DMS114 treated with DMSO at 0.1 percent for 48 hours (cell line): ENCODE measurements at regions not wholly inside any gene's neighbourhood (a gene's known extent, or its start where the extent isn't known, plus 50 kb on each side); places are given as distances from the start of the nearest gene placed in this dataset.

Source experiments
- DNase-seq: peaks from one replicate; lab custom pipeline; 2025; ENCODE audit not compliant: unreplicated experiment; lab: John Stamatoyannopoulos, UW

DNA sequence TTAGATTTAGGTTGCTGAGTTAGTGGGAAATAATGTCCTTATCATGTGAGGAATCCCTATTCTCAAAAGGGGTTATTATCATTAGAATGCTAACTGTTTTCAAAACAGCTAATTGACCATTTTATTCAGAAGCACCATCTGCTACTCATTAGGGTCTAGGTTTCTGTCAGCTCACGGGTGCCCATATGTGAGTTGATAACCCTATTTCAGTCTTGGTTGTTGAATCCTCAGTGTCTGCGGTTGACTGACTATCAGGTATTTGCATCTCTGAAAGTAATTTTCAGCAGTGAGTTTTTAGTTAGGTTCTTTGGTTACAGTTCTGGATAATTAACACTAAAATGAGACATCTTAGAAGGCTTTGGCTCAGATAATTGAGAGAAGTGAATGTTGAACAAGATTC is 1404.0 kb downstream of the AACS start:
- DNase-seq: no peak

DNA sequence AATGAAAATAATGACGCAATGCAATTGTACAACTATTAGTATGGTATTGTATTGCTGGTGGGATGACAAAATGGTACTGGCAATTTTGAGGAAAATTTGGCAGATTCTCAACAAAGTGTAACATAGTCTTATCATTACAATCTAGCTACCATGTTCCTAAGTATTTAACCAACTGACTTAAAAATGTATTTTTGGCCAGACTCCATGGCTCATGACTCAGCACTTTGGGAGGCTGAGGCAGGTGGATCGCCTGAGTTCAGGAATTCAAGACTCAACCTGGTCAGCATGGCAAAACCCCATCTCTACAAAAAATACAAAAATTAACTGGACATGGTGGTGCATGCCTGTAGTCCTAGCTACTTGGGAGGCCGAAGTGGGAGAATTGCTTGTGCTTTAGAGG is 1409.5 kb downstream of the AACS start:
- DNase-seq: no peak

DNA sequence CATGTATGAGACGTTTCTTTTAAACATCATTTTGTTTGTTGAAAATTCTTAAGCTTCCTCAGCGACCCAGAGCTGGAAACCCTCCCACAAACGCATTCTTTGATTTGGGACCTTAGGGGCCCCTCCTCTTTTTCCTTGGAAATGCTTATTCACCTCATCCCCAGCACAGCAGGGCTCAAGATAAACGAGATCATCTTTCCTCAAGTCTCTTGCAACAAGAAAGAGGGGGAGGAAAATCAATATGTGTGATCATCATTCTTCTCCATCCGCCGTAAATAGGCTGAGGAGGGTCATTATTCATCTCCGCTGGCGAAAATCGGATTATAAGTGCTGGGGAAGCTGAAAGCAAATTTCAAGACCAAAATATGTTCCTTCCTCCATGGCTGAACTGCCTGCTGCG is 1415.2 kb downstream of the AACS start:
- no peak for DNase-seq

DNA sequence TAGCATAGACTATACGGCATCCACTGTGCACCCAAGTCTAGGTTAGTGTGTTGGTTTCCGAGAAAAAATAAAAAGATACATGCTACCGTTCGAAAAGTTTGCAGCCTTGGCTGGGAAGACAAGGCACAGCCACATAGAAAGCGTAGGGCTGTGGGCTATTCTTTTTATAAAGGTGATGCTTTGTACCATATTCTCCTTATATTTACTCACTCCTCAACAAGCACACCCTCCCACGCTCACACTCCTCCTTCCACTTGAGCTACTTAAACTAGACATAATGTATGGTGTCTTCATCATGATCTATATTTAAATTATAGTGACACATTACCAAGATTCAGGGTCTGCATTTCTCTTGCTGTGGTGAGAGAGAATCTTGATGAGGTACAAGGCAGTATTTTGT is 1416.5 kb downstream of the AACS start:
- no peak for DNase-seq

DNA sequence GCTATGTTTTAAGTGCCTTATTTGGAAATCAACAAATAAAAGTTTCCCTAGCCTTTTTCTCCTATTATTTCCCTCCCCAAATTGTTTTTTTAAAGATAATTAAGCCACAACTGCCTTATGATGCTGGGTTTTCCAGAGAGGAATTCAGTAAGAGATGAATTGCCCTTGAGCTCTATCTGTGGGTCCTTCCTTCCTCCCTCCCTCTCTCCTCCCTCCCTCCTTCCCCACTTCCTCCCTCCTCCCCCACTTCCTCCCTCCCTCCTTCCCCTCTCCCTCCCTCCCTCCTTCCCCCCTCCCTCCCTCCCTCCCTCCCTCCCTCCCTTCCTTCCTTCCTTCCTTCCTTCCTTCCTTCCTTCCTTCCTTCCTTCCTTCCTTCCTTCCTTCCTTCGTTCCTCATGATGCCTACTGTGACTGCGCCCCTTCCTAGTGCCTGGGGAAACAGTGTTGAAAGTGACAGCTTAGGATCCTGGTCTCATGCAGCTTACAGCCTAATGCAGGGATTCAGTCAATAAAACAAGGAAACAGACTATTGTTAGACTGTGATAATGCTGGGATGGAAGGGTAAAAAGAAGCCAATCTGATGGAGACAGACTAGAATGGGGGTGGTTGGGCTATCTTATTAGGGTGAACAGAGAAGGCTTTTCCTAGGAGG is 1417.1 kb downstream of the AACS start:
- DNase-seq: no peak

DNA sequence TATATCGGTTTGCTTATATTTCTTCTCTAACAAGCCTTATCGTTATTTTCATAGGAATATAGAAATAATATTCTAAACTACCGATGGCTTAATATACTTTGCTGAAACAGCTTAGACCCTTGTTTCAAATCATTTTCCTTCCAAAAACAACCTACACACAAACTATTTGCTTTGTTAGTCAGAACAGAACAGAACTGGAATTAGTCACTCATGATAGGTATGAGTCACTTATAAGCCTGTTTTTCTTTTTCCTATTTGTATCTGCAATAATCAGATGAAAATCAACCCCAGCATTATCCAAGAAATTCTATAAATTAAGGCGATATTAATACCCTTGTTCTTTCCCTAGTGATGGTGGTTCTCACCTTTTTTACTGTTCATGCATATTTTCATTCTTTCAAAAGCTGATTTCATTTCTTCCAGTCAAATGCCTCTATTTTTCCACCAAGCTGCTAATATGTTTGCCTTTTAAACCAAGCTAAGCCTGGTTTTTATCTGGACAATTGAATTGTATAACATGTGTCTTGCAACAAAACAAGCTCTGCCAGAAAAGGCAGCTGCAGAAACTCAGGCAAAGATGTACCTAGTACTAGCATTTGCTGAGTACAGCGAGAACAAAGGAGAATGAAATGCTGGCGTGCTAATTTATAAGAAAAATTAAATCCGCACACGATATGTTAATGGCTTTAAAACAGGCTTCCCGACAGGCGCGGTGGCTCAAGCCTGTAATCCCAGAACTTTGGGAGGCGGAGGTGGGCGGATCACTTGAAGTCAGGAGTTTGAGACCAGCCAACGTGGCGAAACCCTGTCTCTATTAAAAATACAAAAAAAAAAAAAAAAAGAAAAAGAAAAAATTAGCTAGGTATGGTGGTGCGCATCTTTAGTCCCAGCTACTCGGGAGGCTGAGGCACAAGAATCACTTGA is 1418.2 kb downstream of the AACS start:
- DNase-seq: no peak

DNA sequence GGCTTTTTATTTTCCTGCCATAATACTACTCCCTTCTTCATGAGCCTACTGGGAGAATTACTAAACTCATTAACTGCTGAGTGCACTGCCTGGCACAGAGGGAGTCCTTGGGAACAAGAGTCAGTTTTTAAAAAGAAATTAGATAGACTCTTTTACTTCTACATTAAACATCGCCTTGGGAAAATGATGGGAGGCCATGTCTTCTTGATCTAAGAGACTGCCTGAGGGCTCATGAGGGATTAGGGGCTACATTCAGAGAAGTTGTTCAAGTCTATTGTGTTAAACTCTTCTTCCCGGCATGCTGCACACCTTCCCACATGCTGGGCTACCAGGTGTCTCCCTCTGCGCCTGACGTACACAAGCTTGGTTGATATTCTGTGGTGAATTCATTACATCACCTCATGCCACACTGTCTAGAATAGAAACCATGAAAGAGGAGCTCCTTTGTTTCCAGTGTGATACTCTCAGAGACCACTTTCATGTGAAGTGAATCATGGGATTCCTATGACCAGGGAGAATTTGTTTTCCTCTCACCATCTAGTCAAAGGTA is 1422.3 kb downstream of the AACS start:
- DNase-seq: no peak

DNA sequence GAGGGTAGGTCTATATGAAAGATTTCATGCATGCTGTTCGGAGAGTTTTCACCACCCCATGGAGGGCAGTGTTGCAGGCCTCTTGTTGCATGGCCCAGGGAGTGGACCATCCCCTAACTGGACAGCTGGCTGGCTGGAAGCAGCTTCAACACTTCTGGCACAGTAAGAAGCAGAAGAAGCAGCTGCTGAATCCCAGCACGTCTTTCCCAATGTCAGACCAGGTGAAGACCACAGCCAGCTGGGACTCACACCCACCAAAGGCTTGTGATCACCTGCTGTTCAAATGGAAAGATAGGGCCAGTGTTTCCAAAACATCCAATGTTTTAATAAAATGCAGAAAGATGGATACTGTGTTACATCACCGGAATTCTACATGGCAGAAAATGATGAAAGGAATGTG is 1423.6 kb downstream of the AACS start:
- DNase-seq: no peak

DNA sequence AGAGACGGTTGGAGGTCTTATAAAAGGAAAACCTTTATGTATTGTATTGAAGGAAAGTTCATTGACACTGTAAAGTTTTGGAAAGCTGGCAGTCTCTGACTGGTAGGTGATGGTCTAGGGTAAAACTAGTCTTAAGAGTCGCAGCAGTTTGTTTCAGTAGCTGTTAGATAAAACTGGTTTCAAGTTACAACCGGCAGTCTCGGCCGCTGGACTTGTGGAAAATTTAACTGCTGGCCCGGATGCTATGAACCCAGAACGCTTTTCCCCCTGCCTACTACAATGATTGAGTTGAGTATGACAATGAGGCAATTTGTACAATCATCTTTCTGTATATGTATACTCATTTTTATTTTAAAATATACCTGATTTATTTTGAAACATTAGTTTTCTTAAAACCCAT is 1426.9 kb downstream of the AACS start:
- DNase-seq: no peak

DNA sequence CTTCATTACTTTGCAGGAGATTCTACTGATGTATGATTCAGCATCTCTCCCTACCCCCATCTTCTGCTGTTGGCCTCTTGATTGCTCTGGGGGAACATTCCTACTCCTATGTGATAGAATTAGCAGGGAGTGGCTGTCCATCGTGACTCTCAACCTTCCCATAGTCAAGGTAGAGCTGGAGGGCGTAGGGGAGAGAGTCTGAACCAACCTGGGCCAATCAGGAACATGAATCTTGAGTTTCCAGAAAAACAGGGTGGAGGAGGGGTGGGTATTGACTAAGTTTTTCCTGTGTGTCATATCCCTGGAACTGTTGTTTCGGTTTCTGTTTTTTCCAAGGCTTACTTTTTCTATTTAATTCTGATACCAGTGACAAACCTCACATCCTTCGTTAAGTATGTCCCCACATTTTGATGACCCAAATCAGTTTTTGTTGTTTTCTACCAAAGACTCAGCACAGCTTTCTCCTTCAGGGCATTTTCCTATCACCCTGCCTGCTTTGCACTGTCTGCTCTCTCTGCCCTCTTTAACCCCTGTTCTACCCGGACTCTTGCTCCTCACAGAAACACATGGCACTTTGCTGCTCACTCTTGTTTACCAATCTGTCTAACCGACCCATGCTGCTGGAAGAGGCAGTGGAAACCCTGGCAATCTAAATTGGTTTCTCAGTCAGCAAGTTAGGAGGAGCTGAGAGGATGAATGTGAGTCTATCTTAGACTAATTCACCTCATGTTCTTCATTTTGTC is 1428.3 kb downstream of the AACS start:
- DNase-seq: no peak

DNA sequence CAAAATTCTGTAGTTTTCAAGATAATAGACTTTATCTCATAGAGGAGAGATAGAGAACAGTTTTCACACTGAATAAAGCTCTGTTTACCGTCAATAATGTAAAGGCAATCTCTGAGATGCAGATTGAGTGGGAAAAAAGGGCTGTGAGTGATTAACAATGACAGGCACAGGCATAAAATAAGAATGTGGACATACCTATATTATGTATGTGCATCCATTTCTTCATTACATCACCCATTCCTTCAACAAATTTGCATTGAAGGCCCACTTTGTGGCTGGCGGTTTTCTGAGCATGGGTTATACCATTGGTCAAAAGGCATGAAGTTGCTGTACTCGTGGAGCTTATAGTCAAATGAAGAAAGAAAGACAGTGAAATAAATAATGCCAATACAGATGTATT is 1431.0 kb downstream of the AACS start:
- no peak for DNase-seq

DNA sequence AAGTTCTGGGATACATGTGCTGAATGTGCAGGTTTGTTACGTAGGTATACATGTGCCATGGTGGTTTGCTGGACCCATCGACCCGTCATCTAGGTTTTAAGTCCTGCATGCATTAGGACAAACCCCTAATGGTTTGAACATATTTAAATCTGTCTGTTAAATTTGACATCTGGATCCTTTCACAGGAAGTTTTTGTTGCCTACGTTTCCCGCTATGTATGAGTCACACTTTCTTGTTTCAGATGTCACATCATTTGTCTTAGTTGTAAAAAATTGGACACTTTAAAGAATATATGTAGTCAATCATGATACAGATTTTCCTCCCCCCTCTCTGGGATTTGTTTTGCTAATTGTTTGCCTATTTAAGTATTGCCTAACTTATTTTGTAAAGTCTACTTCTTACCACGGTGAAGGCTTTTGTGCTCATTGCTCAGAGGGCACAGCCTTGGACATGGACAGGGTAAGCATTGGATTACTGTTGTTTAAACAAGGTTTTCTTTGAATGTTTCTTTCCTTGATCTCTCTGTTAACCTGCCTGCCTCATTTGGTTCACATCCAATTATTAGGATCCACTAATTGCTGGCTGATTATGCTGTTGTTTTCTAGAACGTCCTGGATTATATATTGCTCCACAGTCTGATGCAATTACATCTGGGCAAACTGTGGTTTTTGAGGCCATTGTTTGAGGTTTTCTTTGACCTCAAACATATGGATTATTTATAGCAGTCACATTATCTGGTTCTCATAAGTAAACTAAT is 1441.4 kb downstream of the AACS start:
- DNase-seq: no peak

DNA sequence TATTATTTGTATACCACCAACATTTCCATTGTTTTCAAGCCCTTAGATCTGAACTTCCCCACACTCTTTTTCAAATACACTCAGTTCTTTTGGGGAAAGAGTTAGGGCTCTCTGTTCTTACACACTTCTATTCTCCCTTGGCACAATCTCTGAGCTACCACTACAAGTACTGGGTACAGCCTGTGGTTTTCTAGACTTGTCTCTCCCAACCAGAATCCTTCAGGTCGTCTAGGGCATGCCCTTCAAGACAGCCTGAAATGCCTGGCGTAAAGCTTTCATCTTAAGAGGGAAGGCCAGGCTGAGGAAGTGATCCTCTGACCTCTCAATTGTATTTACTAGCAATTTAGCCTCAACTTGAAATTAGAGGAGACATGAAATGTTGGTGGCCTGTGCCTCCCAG is 1442.0 kb downstream of the AACS start:
- no peak for DNase-seq

DNA sequence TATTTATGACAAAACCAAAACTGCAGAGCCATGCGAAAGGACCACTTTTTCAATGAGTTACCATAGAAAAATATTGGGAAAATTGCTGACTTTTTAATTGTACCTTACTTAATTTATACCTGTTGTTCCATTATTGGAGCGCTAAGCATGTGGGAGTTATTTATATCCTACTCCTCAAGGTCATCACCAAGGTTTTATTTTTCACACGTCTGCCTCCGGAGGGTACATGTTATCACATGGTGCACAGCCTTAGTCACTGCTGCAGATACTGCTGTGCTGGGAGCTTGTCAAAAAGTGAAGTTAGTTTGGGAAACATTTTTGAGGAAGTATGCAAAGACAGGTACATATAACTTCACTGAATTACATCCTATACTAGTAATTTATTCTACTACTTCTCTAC is 1444.3 kb downstream of the AACS start:
- DNase-seq: no peak

DNA sequence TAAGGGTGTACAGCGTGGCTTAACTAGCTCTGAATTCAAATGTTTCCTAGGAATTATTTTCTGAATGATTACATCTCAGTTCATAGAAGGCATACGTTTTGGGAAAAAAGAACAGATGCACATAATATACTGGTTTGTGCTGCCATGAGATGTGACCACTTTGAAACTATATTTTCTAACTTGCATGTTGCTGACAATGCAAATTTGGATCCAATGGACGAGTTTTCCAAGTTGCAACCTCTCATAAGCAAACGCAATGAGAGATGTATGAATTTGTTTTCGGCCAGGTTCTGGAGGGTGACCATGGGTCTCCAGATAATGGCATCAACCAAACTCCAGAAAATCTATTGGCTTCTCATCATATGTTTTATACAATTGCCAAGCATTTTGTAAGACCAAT is 1445.4 kb downstream of the AACS start:
- no peak for DNase-seq

DNA sequence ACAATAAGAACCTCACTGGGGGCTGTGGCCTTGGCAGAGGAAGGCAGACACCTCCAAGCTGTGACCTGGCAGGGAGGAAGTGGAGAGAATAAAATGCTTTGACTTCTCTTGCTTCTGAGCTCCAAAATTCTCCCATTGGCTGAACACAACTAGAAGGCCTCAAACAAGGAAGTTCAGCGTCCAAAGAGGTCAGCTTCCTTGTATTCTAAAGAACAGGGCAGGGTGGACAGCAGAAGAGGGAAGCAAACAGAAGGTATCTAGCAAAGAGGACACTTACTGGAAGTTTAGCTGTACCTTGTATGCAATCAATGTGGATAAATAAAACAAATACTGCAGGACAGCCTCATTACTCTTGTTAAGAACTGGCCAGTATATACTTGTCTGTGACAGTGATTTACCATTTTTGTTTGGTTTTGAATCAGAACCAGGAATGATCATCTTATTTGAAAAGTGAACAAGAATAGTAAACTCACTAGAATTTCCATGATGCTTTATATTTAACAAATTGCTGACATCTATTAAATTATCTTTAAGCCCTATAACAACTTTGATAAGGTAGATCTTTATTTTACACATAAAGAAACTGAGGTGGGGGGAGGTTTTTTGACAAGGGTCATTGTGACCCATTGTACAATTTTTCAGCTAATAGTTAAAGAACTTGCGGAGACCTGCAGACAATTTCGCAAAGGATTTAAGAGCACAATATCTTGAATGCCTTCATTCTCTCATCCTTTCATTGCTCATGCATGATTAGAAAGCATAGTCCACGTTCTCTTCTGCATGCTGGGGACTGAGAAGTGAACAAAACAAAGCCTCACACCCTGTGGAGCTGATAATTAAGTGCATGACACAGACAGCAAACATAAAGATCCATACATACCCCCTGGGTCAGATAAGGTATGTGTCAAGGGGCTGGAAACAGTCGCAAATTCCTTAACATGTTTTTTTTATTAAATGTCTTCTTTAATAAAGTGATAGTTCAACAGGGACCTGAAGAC is 1448.0 kb downstream of the AACS start:
- DNase-seq: no peak

DNA sequence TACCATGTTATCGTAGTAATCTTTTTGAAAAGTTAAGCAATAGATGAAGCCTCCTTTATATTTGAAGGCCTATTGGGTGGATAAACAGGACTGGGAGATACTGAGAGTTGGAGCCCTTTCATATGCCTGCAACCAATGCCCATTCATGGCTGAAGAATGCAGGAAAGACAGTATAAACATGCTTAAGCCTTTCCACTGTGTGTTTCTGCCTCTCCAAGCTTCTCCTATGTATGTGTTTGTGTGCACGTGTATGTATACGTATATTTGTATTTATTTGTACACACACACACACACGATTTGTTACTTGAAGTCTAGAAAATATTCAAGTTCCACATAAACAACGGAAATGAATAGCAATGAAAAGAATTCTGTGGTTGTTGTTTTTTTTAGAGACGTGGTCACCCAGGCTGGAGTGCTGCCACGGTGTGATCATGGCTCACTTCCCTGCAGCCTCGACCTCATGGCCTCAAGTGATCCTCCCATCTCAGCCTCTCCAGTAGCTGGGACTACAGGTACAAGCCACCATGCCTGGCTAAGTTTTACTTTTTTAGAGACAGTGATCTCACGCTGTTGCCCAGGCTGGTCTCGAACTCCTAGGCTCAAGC is 1453.5 kb downstream of the AACS start:
- DNase-seq: no peak

DNA sequence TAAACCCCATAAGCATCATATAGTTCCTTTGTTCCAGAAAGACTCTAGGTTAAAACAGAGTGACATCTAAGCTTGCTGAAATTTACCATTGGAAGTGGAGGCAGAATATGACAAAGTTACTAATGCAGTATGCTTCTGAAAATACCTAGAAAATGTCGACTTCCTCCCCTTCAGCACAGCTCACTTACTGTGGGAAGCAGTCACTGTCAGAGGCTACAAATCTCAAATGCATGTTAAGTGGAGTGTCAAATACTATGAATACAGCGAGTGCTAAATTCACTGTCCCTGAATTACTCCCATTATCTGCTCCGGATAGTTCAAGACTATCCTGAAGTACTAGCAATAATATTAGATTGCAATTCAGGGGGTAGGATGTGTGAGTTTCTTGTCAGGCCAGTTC is 1454.6 kb downstream of the AACS start:
- DNase-seq: no peak

DNA sequence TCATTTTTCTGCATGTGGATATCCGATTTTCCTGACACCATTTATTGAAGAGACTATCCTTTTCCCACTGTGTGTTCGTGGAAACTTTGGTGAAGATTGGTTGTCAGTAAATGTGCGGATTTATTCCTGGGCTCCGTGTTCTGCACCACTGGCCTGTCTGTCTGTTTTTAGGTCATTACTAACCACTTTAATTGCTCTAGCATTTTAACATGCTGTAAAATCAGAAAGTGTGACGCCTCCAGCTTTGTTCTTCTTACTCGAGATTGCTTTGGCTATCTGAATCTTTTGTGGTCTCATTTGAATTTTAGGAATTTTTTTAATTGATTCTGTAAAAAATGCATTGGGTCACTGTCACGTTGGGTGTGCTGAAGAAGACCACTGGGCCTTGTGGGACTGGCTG is 1458.7 kb downstream of the AACS start:
- no peak for DNase-seq
